Adrenal gland (tissue), 5 donors: ENCODE measurements at regions not wholly inside any gene's neighbourhood (a gene's known extent, or its start where the extent isn't known, plus 50 kb on each side); places are given as distances from the start of the nearest gene placed in this dataset.

Experiments
- CTCF ChIP-seq, 6 experiments: fragments of 450-650 bp in 4 of 6; fragments of 200-600 bp in 2 of 6; sonication (generic) in 1 of 6; IDR thresholded peaks; 1 replicate in 5 of 6; 2 replicates in 1 of 6; pipeline versions ENCODE4 v1.5.1 to v1.8.0; 2016 to 2021; ENCODE audit warnings: antibody characterized with exemption in 6 of 6, mild to moderate bottlenecking in 2 of 6, moderate library complexity in 1 of 6
- POLR2A ChIP-seq, 2 donors: fragments of 450-650 bp; IDR thresholded peaks; one replicate each; pipeline ENCODE4 v1.6.1; 2017; ENCODE audit warnings: antibody characterized with exemption in 2 of 2, mild to moderate bottlenecking in 2 of 2, moderate library complexity in 1 of 2
- donor health status: DM: no; HTN: no; CAD: no.

GRCh38 chr2:222025881-222026271, 272.9 kb downstream of the PAX3 start:
- TF ChIP-seq CTCF (IDR thresholded peaks at IDR 0.05): no peak
- TF ChIP-seq POLR2A (IDR thresholded peaks at IDR 0.05): no peak
